ENCODE measurements at regions not wholly inside any gene's neighbourhood (a gene's known extent, or its start where the extent isn't known, plus 50 kb on each side); places are given as distances from the start of the nearest gene placed in this dataset.

GRCh38 chr5:99191206-99191745 is 262.5 kb upstream of the CHD1 start:
- no peak overlapping the region for H3K4me3 Mint-ChIP-seq
- no peak overlapping the region for H3K27ac Mint-ChIP-seq
- ATAC-seq: no peak
- CTCF ChIA-PET: no interaction called here
- no peak for TF ChIP-seq CTCF (IDR thresholded peaks at IDR 0.05)
- no peaks in the 10 kb centered on the region for H3K36me3 Mint-ChIP-seq (ENCODE audit: low read depth)
- peaks cover 2% of the 10 kb centered on the region for H3K27me3 Mint-ChIP-seq
- H3K4me1 Mint-ChIP-seq (ENCODE audit: low read depth): no peaks in the 10 kb centered on the region
- POLR2A ChIA-PET: no interaction called here
- no peaks in the 10 kb centered on the region for H3K9me3 Mint-ChIP-seq
- intact Hi-C loops (cut with micrococcal nuclease): no loop called here
- no peak for DNase-seq

- Mint-ChIP-seq H3K4me1 (ENCODE audit: low read depth) (no peaks in the 10 kb centered on the region), H3K9me3 (no peaks in the 10 kb centered on the region), H3K4me3 (no peak overlapping the region), H3K27ac (no peak overlapping the region), H3K27me3 (peaks cover 2% of the 10 kb centered on the region), H3K36me3 (ENCODE audit: low read depth) (no peaks in the 10 kb centered on the region)
- ChIA-PET POLR2A (no interaction called here), CTCF (no interaction called here)
- ATAC-seq: no peak
- DNase-seq: peak; percentile 1
- intact Hi-C loops (cut with micrococcal nuclease): no loop called here
- TF ChIP-seq CTCF (IDR thresholded peaks at IDR 0.05): no peak
Measured at GRCh38 chr5:99187611-99188010, 258.8 kb upstream of the CHD1 start.

GRCh38 chr5:99179206-99179605 is 250.4 kb upstream of the CHD1 start:
- TF ChIP-seq CTCF (IDR thresholded peaks at IDR 0.05): no peak
- CTCF ChIA-PET: no interaction called here
- H3K4me3 Mint-ChIP-seq: no peak overlapping the region
- ATAC-seq (no peak), DNase-seq (no peak)
- H3K27me3 Mint-ChIP-seq: no peaks in the 10 kb centered on the region
- POLR2A ChIA-PET: interaction anchor here (0.6 kb wide), 1 partner anchor 64 kb away, joined by 3 read pairs; no protein-coding TSS in a partner anchor
- no peaks in the 10 kb centered on the region for H3K36me3 Mint-ChIP-seq (ENCODE audit: low read depth)
- no peaks in the 10 kb centered on the region for H3K4me1 Mint-ChIP-seq (ENCODE audit: low read depth)
- intact Hi-C loops (cut with micrococcal nuclease): no loop called here
- H3K27ac Mint-ChIP-seq: no peak overlapping the region
- H3K9me3 Mint-ChIP-seq: no peaks in the 10 kb centered on the region

GRCh38 chr5:99177796-99178195 is 249.0 kb upstream of the CHD1 start:
- POLR2A ChIA-PET: no interaction called here
- ATAC-seq: no peak
- H3K27ac Mint-ChIP-seq: no peak overlapping the region
- H3K27me3 Mint-ChIP-seq: no peaks in the 10 kb centered on the region
- no peaks in the 10 kb centered on the region for H3K9me3 Mint-ChIP-seq
- H3K4me3 Mint-ChIP-seq: no peak overlapping the region
- CTCF ChIA-PET: no interaction called here
- no peaks in the 10 kb centered on the region for H3K4me1 Mint-ChIP-seq (ENCODE audit: low read depth)
- DNase-seq: no peak
- intact Hi-C loops (cut with micrococcal nuclease): no loop called here
- no peak for TF ChIP-seq CTCF (IDR thresholded peaks at IDR 0.05)
- no peaks in the 10 kb centered on the region for H3K36me3 Mint-ChIP-seq (ENCODE audit: low read depth)

- no peak for TF ChIP-seq CTCF (IDR thresholded peaks at IDR 0.05)
- H3K27me3 Mint-ChIP-seq: no peaks in the 10 kb centered on the region
- ATAC-seq (no peak), DNase-seq (no peak)
- no peak overlapping the region for H3K4me3 Mint-ChIP-seq
- H3K9me3 Mint-ChIP-seq: no peaks in the 10 kb centered on the region
- intact Hi-C loops (cut with micrococcal nuclease): no loop called here
- no peak overlapping the region for H3K27ac Mint-ChIP-seq
- H3K36me3 Mint-ChIP-seq (ENCODE audit: low read depth): no peaks in the 10 kb centered on the region
- H3K4me1 Mint-ChIP-seq (ENCODE audit: low read depth): no peaks in the 10 kb centered on the region
- ChIA-PET CTCF (no interaction called here), POLR2A (no interaction called here)
Measured at GRCh38 chr5:99176186-99176585, 247.4 kb upstream of the CHD1 start.

Data from activated CD8-positive, alpha-beta T cell treated with anti-CD3 and anti-CD28 coated beads for 36 hours (primary cell).